K562 (cell line): ENCODE measurements at regions not wholly inside any gene's neighbourhood (a gene's known extent, or its start where the extent isn't known, plus 50 kb on each side); places are given as distances from the start of the nearest gene placed in this dataset.

Experiments
- ATAC-seq: fragments of 200-7000 bp; cut with Tn5 transposase; 3 replicates; pipeline ENCODE4 v1.9.1; 2020; ENCODE audit warnings: moderate library complexity
- BruUV-seq: library from RNA; stranded (reverse); fragments of 400-500 nt; replicated peaks from 2 replicates; lab custom pipeline; 2021; lab: Mats Ljungman, UMichigan
- CTCF ChIA-PET: fragments of 300-600 bp; formaldehyde crosslinking; extraction: SDS; loops from one replicate; lab custom pipeline; 2021; ENCODE audit warnings: low intra/inter-chr PET ratio; lab: Yijun Ruan, JAX
- POLR2A ChIA-PET: fragments of 300-600, 350-650 bp; sonication (Branson Sonifier 250); formaldehyde crosslinking; extraction: SDS; loops from one replicate; lab custom pipeline; 2021; ENCODE audit warnings: antibody characterized with exemption, inconsistent platforms; lab: Yijun Ruan, JAX
- DNase-seq, 4 experiments: peaks; one replicate each; pipeline versions ENCODE4 v3.0.0 to v3.0.0-alpha.2; 2011 to 2018; ENCODE audit warnings: low spot score in 3 of 4, mixed read lengths in 3 of 4; ENCODE audit errors: extremely low read depth in 1 of 4
- FAIRE-seq: peaks from 2 replicates; lab custom pipeline; 2011; peaks lifted over from hg19 to GRCh38; lab: Jason Lieb, UNC
- H2AFZ ChIP-seq: 2 replicates; pipeline ENCODE4 v1.6.0; 2011; ENCODE audit warnings: low read depth, low read length, control low read depth, inconsistent platforms
- H3K27ac ChIP-seq: fragments of 200-600 bp; 3 replicates; pipeline ENCODE4 v1.8.0; 2011; ENCODE audit warnings: low read depth, mild to moderate bottlenecking, control low read depth, inconsistent platforms, low read length, moderate library complexity, mixed read lengths; ENCODE audit errors: extremely low read depth
- H3K27me3 ChIP-seq, 2 experiments: fragments of 300-600 bp in 1 of 2; 2 replicates in 1 of 2; 3 replicates in 1 of 2; pipeline versions ENCODE4 v1.6.0 to v1.8.0; 2011; ENCODE audit warnings: inconsistent platforms in 2 of 2, low read length in 2 of 2, mild to moderate bottlenecking in 1 of 2, mixed read lengths in 1 of 2, moderate library complexity in 1 of 2; ENCODE audit not compliant: control insufficient read depth in 2 of 2, insufficient read depth in 2 of 2
- H3K36me3 ChIP-seq: fragments of 300-600 bp; 3 replicates; pipeline ENCODE4 v1.8.0; 2011; ENCODE audit warnings: mild to moderate bottlenecking, low read length, inconsistent platforms; ENCODE audit not compliant: control insufficient read depth, insufficient read depth
- H3K4me1 ChIP-seq, 2 experiments: fragments of 200-600 bp in 1 of 2; replicated peaks in 1 of 2; 2 replicates in 1 of 2; 3 replicates in 1 of 2; pipeline versions ENCODE4 v1.5.1 to v1.8.0; 2011; ENCODE audit warnings: inconsistent platforms in 2 of 2, low read length in 2 of 2, mild to moderate bottlenecking in 1 of 2, mixed read lengths in 1 of 2, moderate library complexity in 1 of 2; ENCODE audit not compliant: control insufficient read depth in 2 of 2, insufficient read depth in 2 of 2
- H3K4me2 ChIP-seq: 2 replicates; pipeline ENCODE4 v1.6.1; 2011; ENCODE audit warnings: low read length, control low read depth, inconsistent platforms, mixed read lengths; ENCODE audit not compliant: insufficient read depth
- H3K4me3 ChIP-seq: fragments of 200-600 bp; sonication (generic), shearing (Covaris generic); 2 replicates; pipeline ENCODE4 v1.5.1; 2016; ENCODE audit warnings: control low read depth, inconsistent platforms
- H3K79me2 ChIP-seq: fragments of 200-600 bp; 3 replicates; pipeline ENCODE4 v1.8.0; 2011; ENCODE audit warnings: low read length, inconsistent platforms; ENCODE audit not compliant: control insufficient read depth, insufficient read depth
- H3K9ac ChIP-seq, 2 experiments: 2 replicates each; pipeline versions ENCODE4 v1.6.0 to v1.6.1; 2011; ENCODE audit warnings: low read depth in 2 of 2, low read length in 2 of 2, control low read depth in 1 of 2, inconsistent platforms in 1 of 2, mild to moderate bottlenecking in 1 of 2, mixed read lengths in 1 of 2; ENCODE audit not compliant: insufficient read depth in 1 of 2
- H3K9me1 ChIP-seq: one replicate; pipeline ENCODE4 v1.6.0; 2011; ENCODE audit warnings: inconsistent platforms, mild to moderate bottlenecking, low read length, moderate library complexity; ENCODE audit not compliant: control insufficient read depth, insufficient read depth
- H3K9me3 ChIP-seq: replicated peaks from 2 replicates; pipeline ENCODE4 v1.5.1; 2011; ENCODE audit warnings: low read depth, low read length, inconsistent platforms; ENCODE audit not compliant: control insufficient read depth, insufficient read depth
- H4K20me1 ChIP-seq: replicated peaks from 2 replicates; pipeline ENCODE4 v1.6.1; 2011; ENCODE audit warnings: low read length, inconsistent platforms, mixed read lengths; ENCODE audit not compliant: control insufficient read depth, insufficient read depth
- ZBTB17 ChIP-seq: fragments of 450-650 bp; formaldehyde crosslinking; IDR thresholded peaks from 2 replicates; pipeline ENCODE4 v1.4.0; 2020; ENCODE audit warnings: mild to moderate bottlenecking
- in situ Hi-C: fragments of 300-500 bp; cut with MboI; formaldehyde crosslinking; loops from 4 replicates; pipeline ENCODE4 v1.15.0; 2018; ENCODE audit warnings: inconsistent platforms, mixed read lengths
- intact Hi-C: fragments of 100-400 bp; cut with micrococcal nuclease; formaldehyde crosslinking; loops from 2 replicates; pipeline ENCODE4 v1.14.2; 2022
- TF ChIP-seq, protein P1 (sequence below): fragments of 450-650 bp; IDR thresholded peaks from 2 replicates; pipeline ENCODE4 v1.6.1; 2018; ENCODE audit not compliant: partially characterized antibody

GRCh38 chr5:28751396-28751795, 1713.0 kb upstream of the CDH9 start (continued):
- TF ChIP-seq, protein P1, sequence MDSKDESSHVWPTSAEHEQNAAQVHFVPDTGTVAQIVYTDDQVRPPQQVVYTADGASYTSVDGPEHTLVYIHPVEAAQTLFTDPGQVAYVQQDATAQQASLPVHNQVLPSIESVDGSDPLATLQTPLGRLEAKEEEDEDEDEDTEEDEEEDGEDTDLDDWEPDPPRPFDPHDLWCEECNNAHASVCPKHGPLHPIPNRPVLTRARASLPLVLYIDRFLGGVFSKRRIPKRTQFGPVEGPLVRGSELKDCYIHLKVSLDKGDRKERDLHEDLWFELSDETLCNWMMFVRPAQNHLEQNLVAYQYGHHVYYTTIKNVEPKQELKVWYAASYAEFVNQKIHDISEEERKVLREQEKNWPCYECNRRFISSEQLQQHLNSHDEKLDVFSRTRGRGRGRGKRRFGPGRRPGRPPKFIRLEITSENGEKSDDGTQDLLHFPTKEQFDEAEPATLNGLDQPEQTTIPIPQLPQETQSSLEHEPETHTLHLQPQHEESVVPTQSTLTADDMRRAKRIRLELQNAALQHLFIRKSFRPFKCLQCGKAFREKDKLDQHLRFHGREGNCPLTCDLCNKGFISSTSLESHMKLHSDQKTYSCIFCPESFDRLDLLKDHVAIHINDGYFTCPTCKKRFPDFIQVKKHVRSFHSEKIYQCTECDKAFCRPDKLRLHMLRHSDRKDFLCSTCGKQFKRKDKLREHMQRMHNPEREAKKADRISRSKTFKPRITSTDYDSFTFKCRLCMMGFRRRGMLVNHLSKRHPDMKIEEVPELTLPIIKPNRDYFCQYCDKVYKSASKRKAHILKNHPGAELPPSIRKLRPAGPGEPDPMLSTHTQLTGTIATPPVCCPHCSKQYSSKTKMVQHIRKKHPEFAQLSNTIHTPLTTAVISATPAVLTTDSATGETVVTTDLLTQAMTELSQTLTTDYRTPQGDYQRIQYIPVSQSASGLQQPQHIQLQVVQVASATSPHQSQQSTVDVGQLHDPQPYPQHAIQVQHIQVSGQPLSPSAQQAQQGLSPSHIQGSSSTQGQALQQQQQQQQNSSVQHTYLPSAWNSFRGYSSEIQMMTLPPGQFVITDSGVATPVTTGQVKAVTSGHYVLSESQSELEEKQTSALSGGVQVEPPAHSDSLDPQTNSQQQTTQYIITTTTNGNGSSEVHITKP = no peak
- TF ChIP-seq, all 486 proteins: peak for 0

DNA sequence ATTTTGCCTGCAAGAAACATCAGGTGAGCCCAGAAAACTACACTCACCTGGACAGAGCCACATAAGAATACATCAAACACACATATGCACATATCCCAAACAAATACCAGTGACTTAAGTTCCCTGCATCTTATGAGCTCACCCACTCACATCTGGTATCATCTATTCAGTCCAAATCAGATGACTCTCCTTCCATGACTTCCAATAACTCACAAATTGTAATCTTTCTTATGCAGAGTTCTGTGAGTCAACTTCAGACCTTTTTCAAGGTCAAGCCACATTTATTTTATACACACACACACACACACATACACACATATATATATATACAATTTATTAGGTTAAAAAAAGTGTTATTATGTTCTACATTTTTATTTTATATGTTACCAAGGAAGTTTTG, 1711.9 kb upstream of the CDH9 start:
- Histone ChIP-seq H3K9me1 (no peaks in the 10 kb centered on the region), H3K4me1 (no peaks in the 10 kb centered on the region), H3K4me3 (no peak overlapping the region), H3K4me2 (no peak overlapping the region), H2AFZ (no peak overlapping the region), H3K27me3 (no peaks in the 10 kb centered on the region), H4K20me1 (no peaks in the 10 kb centered on the region), H3K79me2 (no peaks in the 10 kb centered on the region), H3K9me3 (no peaks in the 10 kb centered on the region), H3K27ac (no peak overlapping the region), H3K9ac (no peak overlapping the region), H3K36me3 (no peaks in the 10 kb centered on the region)
- CTCF ChIA-PET = no interaction called here
- FAIRE-seq (no peak), DNase-seq (no peak), ATAC-seq (no peak)
- BruUV-seq = no TSS peak
- no peak for TF ChIP-seq ZBTB17 (CRISPR knock-in tag)
- POLR2A ChIA-PET = no interaction called here
- in situ Hi-C loops (loop anchor here (25.0 kb wide), 1 partner anchor 413 kb away; no protein-coding TSS in a partner anchor), intact Hi-C loops (no loop called here)
